ENCODE measurements at regions not wholly inside any gene's neighbourhood (a gene's known extent, or its start where the extent isn't known, plus 50 kb on each side); places are given as distances from the start of the nearest gene placed in this dataset.

DNA sequence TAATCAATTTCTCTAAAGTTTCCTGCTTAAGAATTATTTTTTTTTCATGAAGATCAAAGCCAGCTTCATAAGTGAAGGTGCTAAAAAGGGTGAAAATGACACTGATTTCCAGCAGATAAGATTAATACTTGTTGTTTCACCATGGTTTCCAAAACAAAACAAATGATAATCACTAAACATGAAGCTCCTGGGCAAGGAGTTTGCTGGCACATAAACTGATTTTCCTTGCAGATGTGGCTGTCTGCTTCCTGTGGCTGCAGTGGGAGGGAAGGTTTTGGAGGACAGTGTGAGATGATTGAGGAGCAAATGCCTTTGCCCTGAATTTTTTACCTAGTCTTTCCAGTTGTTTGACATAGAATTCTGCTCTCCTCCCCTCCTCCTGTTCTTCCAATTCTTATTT, 228.8 kb downstream of the DIPK2A start:
- H3K4me3 ChIP-seq (ENCODE audit: control insufficient read depth in 2 of 3, extremely low read depth in 1 of 3, insufficient read depth in 2 of 3, low read depth in 1 of 3, low read length in 3 of 3) = no peak overlapping the region
- H3K79me2 ChIP-seq (ENCODE audit: control insufficient read depth, insufficient read depth, low read length) = no peaks in the 10 kb centered on the region
- no peak overlapping the region for H2AFZ ChIP-seq (ENCODE audit: control insufficient read depth, low read length)
- dilution Hi-C loops (cut with MboI; ENCODE audit: extremely low pct_ligation_motif_present, low sequenced_read_pairs) = no loop called here
- no peaks in the 10 kb centered on the region for H3K36me3 ChIP-seq (ENCODE audit: control insufficient read depth in 2 of 2, extremely low read depth in 1 of 2, insufficient read depth in 2 of 2, low read length in 2 of 2)
- H3K9ac ChIP-seq (ENCODE audit: control insufficient read depth, extremely low read depth, insufficient read depth, low read length) = no peak overlapping the region
- no peaks in the 10 kb centered on the region for H3K4me1 ChIP-seq (ENCODE audit: control insufficient read depth, extremely low read depth, insufficient read depth, low read length)
- no peak overlapping the region for H3K27ac ChIP-seq (ENCODE audit: control insufficient read depth, insufficient read depth, low read length)
- DNase-seq (ENCODE audit: low read depth, low spot score) = no peak
- no peak for FAIRE-seq
- H3K4me2 ChIP-seq (ENCODE audit: control insufficient read depth, extremely low read depth, insufficient read depth, low read depth, low read length) = no peak overlapping the region
- H3K9me3 ChIP-seq (ENCODE audit: control insufficient read depth, low read depth, low read length) = no peaks in the 10 kb centered on the region
- H4K20me1 ChIP-seq (ENCODE audit: control insufficient read depth, extremely low read depth, insufficient read depth, low read length) = no peaks in the 10 kb centered on the region
- H3K9me1 ChIP-seq (ENCODE audit: control insufficient read depth, extremely low read depth, insufficient read depth, low read length) = no peaks in the 10 kb centered on the region
- H3K27me3 ChIP-seq (ENCODE audit: control insufficient read depth, extremely low read depth, insufficient read depth, low read length) = no peaks in the 10 kb centered on the region
- TF ChIP-seq EZH2 (IDR thresholded peaks at IDR 0.05; ENCODE audit: low read length) = no peak
- TF ChIP-seq, protein P1, sequence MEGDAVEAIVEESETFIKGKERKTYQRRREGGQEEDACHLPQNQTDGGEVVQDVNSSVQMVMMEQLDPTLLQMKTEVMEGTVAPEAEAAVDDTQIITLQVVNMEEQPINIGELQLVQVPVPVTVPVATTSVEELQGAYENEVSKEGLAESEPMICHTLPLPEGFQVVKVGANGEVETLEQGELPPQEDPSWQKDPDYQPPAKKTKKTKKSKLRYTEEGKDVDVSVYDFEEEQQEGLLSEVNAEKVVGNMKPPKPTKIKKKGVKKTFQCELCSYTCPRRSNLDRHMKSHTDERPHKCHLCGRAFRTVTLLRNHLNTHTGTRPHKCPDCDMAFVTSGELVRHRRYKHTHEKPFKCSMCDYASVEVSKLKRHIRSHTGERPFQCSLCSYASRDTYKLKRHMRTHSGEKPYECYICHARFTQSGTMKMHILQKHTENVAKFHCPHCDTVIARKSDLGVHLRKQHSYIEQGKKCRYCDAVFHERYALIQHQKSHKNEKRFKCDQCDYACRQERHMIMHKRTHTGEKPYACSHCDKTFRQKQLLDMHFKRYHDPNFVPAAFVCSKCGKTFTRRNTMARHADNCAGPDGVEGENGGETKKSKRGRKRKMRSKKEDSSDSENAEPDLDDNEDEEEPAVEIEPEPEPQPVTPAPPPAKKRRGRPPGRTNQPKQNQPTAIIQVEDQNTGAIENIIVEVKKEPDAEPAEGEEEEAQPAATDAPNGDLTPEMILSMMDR (optimal IDR thresholded peaks at IDR 0.05 in 1 of 3, IDR thresholded peaks at IDR 0.05 in 1 of 3, conservative IDR thresholded peaks at IDR 0.05 in 1 of 3; ENCODE audit: extremely low read depth in 1 of 3, insufficient read depth in 2 of 3, low read length in 3 of 3) = no peak

DNA sequence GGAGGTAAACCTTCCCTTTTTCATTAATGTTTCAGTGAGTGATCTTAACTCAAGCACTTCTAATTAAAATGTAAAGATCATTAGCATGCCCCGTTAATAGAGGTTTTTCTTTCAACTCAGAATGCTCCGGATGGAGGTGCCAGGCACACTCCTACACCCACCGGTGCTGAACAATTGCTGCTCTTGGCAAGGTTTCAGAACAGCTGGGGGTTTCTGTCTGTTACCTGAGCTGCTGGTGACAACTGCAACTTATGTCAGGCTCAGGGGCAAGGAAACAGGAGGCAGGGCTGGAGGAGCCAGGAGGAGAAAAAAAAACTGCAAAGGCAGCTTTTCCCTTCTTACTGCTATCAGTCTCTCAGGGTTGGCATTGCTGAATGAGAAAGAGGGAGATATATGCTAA, 250.1 kb downstream of the DIPK2A start:
- Histone ChIP-seq H3K4me3 (ENCODE audit: control insufficient read depth in 2 of 3, extremely low read depth in 1 of 3, insufficient read depth in 2 of 3, low read depth in 1 of 3, low read length in 3 of 3) (no peak overlapping the region), H3K27ac (ENCODE audit: control insufficient read depth, insufficient read depth, low read length) (no peak overlapping the region), H3K79me2 (ENCODE audit: control insufficient read depth, insufficient read depth, low read length) (no peaks in the 10 kb centered on the region), H3K9ac (ENCODE audit: control insufficient read depth, extremely low read depth, insufficient read depth, low read length) (no peak overlapping the region), H3K9me1 (ENCODE audit: control insufficient read depth, extremely low read depth, insufficient read depth, low read length) (no peaks in the 10 kb centered on the region), H3K4me1 (ENCODE audit: control insufficient read depth, extremely low read depth, insufficient read depth, low read length) (no peaks in the 10 kb centered on the region), H2AFZ (ENCODE audit: control insufficient read depth, low read length) (no peak overlapping the region), H3K9me3 (ENCODE audit: control insufficient read depth, low read depth, low read length) (no peaks in the 10 kb centered on the region), H3K27me3 (ENCODE audit: control insufficient read depth, extremely low read depth, insufficient read depth, low read length) (no peaks in the 10 kb centered on the region), H3K4me2 (ENCODE audit: control insufficient read depth, extremely low read depth, insufficient read depth, low read depth, low read length) (no peak overlapping the region), H3K36me3 (ENCODE audit: control insufficient read depth in 2 of 2, extremely low read depth in 1 of 2, insufficient read depth in 2 of 2, low read length in 2 of 2) (no peaks in the 10 kb centered on the region), H4K20me1 (ENCODE audit: control insufficient read depth, extremely low read depth, insufficient read depth, low read length) (no peaks in the 10 kb centered on the region)
- no peak for FAIRE-seq
- dilution Hi-C loops (cut with MboI; ENCODE audit: extremely low pct_ligation_motif_present, low sequenced_read_pairs) = no loop called here
- no peak for DNase-seq (ENCODE audit: low read depth, low spot score)
- TF ChIP-seq, protein P1 (optimal IDR thresholded peaks at IDR 0.05 in 1 of 3, IDR thresholded peaks at IDR 0.05 in 1 of 3, conservative IDR thresholded peaks at IDR 0.05 in 1 of 3; ENCODE audit: extremely low read depth in 1 of 3, insufficient read depth in 2 of 3, low read length in 3 of 3) = no peak
- no peak for TF ChIP-seq EZH2 (IDR thresholded peaks at IDR 0.05; ENCODE audit: low read length)
